Choroid plexus epithelial cell (primary cell): ENCODE measurements at regions not wholly inside any gene's neighbourhood (a gene's known extent, or its start where the extent isn't known, plus 50 kb on each side); places are given as distances from the start of the nearest gene placed in this dataset.
"Not testable (repeated sequence)": the region's sequence is repeated elsewhere in the genome, so short reads cannot be mapped to it uniquely, and the experiment has no call there.

Source experiments
- DNase-seq: peaks from one replicate; pipeline ENCODE4 v3.0.0-alpha.2; 2010; ENCODE audit warnings: low read depth
- H3K4me3 ChIP-seq: 2 replicates; pipeline ENCODE4 v1.5.1; 2011; ENCODE audit warnings: low read depth, mild to moderate bottlenecking, control low read depth, low read length, moderate library complexity
- CTCF ChIP-seq: conservative IDR thresholded peaks from 2 replicates; pipeline ENCODE4 v1.5.1; 2011; ENCODE audit warnings: low read depth, mild to moderate bottlenecking, control low read depth, inconsistent platforms, low read length, moderate library complexity

DNA sequence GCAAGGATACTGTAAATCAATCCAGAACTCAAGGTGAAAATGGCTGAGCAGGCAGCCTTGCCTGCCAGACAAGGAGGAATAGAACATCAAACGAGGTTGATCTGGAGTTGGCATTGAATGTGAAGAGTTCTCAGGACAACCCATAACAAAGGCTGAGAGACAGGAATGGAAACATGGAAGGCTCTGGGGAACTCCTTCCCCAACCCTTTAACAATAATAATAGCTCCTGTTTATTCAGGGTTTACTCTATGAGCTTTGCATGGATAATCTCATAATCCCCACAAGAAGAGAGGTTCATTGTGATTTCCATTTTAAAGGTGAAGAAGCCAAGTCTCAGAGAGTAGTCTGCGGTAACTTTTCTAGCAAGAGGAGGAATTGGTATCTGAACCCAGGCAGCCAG lies 151.7 kb downstream of the SOD2 start:
- TF ChIP-seq CTCF = no peak
- H3K4me3 ChIP-seq = no peak overlapping the region
- no peak for DNase-seq

DNA sequence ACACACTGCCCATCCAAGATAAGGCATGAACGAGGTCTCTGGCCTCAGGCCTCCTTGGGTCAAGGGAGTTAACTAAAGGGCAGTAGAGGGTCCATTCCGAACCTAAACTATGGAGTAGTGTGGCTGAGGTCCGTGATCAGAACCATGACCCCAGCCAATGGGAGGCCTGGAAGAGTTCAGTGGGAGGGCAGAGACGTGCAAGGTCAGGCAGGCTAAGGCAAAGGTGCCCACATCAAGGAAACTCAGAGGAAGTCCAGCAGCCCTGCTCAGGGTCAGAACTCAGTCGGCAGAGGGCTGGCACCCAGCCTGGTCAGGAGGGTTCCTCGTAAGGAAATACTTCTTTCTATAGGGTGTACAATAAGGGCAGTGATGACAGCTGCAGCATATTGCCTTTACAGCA lies 152.2 kb downstream of the SOD2 start:
- no peak for TF ChIP-seq CTCF
- no peak overlapping the region for H3K4me3 ChIP-seq
- DNase-seq = no peak

GRCh38 chr6:159540152-159540551 lies 152.9 kb downstream of the SOD2 start:
- peak; percentile 24 for TF ChIP-seq CTCF
- no peak overlapping the region for H3K4me3 ChIP-seq
- DNase-seq = no peak

DNA sequence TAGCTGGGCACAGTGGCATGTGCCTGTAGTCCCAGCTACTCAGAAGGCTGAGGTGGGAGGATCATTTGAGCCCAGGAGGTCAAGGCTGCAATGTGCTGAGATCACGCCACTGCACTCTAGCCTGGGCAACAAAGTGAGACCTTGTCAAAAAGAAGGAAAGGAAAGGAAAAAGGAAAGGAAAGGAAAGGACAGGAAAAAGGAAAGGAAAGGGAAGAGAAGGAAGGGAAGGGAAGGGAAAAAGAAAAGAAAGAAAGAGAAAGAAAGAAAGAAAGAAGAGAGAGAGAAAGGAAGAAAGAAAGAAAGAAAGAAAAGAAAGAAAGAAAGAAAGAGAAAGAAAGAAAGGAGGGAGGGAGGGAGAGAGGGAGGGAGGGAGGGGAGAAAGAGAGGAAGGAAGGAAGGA lies 155.0 kb downstream of the SOD2 start:
- H3K4me3 ChIP-seq, DNase-seq: not testable (repeated sequence)

DNA sequence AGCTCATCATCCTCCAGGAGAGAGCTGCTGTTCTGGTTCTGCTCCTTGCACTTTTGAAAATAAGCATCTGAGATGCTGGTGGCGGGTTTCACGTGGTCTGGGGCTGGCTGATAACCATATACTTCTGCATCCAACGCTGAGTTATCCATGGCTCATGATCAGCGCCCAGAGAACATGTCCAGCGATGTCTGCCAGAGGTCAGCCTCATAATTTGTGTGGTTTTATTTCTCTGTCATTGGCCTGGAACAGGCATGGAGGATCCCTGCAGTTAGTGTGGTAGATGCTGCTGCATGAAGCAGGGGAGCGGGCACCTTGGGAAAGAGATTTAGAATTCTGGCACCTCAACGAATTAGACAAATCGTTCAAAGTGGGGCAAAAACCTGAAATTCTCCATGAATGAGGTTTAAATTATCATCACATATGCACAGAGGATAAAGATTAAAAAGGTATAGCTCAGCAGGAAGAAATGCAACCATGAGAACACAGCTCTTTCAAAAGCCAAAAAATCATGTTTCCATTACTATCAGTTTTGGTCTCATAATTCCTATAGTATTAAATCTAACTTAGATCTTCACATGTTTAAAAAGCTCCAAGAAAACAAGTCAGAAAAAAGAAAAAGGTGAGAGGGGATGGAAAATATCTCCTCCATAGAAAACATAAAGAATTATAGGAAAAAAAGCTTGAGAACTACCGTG lies 157.2 kb downstream of the SOD2 start:
- no peak for DNase-seq
- H3K4me3 ChIP-seq = no peak overlapping the region
- TF ChIP-seq CTCF = no peak

GRCh38 chr6:159533568-159533967 lies 159.5 kb downstream of the SOD2 start:
- DNase-seq = no peak
- no peak for TF ChIP-seq CTCF
- H3K4me3 ChIP-seq = no peak overlapping the region

GRCh38 chr6:159533016-159533415 lies 160.0 kb downstream of the SOD2 start:
- no peak overlapping the region for H3K4me3 ChIP-seq
- TF ChIP-seq CTCF = no peak
- DNase-seq = no peak

GRCh38 chr6:159532155-159532554 lies 160.9 kb downstream of the SOD2 start:
- DNase-seq = no peak
- no peak for TF ChIP-seq CTCF
- no peak overlapping the region for H3K4me3 ChIP-seq
